ENCODE measurements at regions not wholly inside any gene's neighbourhood (a gene's known extent, or its start where the extent isn't known, plus 50 kb on each side); places are given as distances from the start of the nearest gene placed in this dataset.
"Not testable (repeated sequence)": the region's sequence is repeated elsewhere in the genome, so short reads cannot be mapped to it uniquely, and the experiment has no call there.

DNA sequence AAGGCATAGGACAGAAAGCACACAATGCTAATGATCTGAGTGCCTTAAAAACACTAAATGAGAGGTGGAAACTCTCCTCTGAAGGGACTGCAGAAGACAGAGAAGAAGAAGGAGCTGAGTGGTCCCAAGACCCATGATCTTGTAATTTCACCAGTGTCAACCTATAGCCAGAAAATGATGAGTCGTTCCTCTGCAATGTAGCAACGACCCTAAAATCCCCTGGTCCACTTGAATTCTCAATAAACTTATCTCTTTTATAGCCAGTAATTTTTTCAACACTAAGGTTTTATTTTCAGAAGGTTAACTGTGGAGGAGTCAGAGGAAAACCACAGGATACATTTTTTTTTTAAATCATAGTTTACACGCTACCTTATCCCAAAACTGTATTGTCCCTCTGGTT is 490.6 kb upstream of the MARCKS start:
- DNase-seq (ENCODE audit: low read depth in 1 of 2, low spot score in 1 of 2) = no peak
- Histone ChIP-seq H3K27me3 (no peaks in the 10 kb centered on the region), H3K4me3 (no peak overlapping the region), H3K9me3 (ENCODE audit: low read depth) (no peaks in the 10 kb centered on the region), H3K27ac (no peak overlapping the region), H3K36me3 (no peaks in the 10 kb centered on the region), H3K4me1 (ENCODE audit: low read depth) (peaks cover 11% of the 10 kb centered on the region)
- no peak for TF ChIP-seq CTCF (IDR thresholded peaks at IDR 0.05; ENCODE audit: low read depth, low read length)

- no peak for TF ChIP-seq CTCF (IDR thresholded peaks at IDR 0.05; ENCODE audit: low read depth, low read length)
- Histone ChIP-seq H3K36me3 (no peaks in the 10 kb centered on the region), H3K9me3 (ENCODE audit: low read depth) (no peaks in the 10 kb centered on the region), H3K4me1 (ENCODE audit: low read depth) (peaks cover 5% of the 10 kb centered on the region), H3K27ac (no peak overlapping the region), H3K4me3 (no peak overlapping the region), H3K27me3 (no peaks in the 10 kb centered on the region)
- no peak for DNase-seq (ENCODE audit: low read depth in 1 of 2, low spot score in 1 of 2)
These were observed 486.3 kb upstream of the MARCKS start for GRCh38 chr6:113370508-113371502.

- H3K27ac ChIP-seq; H3K36me3 ChIP-seq; H3K9me3 ChIP-seq (ENCODE audit: low read depth); H3K27me3 ChIP-seq; H3K4me1 ChIP-seq (ENCODE audit: low read depth); DNase-seq (ENCODE audit: low read depth in 1 of 2, low spot score in 1 of 2); H3K4me3 ChIP-seq: not testable (repeated sequence)
These were observed 481.7 kb upstream of the MARCKS start for GRCh38 chr6:113375466-113375865.

DNA sequence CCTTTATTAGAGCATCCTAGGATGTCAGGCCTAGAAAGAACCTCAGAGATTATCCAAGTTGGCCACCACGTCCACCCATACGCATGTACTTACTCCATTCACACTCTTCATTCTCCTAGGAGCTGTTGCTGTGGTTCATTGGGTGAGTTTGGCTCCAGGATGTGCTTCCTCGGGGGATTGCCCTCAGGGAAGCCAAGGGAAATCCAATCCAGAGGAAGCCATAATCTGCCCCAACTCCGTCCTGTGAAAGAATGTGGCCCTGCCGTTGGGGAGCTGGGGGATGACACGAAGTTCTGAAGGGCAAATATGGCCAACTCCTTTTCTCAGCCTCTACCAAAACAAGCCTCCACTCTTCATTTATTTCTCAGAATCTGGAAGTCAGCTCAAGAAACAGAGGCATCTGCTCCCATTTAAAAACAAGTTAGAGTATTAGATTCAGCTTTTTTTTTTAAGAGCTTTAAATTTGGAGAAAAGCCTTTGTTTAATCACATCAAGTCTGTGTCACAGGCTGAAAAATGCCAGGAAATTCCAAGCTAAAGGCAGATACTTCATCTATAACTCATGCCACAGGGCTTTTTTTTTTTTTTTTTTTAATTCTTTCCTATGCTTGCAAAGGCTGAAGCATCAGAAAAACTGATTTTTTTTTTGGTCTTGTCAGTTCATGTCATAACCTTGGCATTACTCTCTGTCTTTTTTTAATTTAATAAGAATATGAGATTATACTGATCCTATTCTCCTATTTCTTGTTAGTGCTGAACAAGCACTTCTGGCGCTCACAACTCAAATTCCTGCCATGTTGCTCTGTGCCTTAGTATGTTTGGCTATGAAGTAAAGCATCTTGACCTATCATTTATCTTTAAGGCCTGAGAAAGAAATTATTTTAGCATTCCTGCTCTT is 480.9 kb upstream of the MARCKS start:
- H3K27me3 ChIP-seq = no peaks in the 10 kb centered on the region
- H3K4me1 ChIP-seq (ENCODE audit: low read depth) = no peaks in the 10 kb centered on the region
- H3K4me3 ChIP-seq = no peak overlapping the region
- H3K9me3 ChIP-seq (ENCODE audit: low read depth) = no peaks in the 10 kb centered on the region
- DNase-seq (ENCODE audit: low read depth in 1 of 2, low spot score in 1 of 2) = peak in 1 of 2 donors; percentile 66
- H3K27ac ChIP-seq = no peak overlapping the region
- no peak for TF ChIP-seq CTCF (IDR thresholded peaks at IDR 0.05; ENCODE audit: low read depth, low read length)
- no peaks in the 10 kb centered on the region for H3K36me3 ChIP-seq

DNA sequence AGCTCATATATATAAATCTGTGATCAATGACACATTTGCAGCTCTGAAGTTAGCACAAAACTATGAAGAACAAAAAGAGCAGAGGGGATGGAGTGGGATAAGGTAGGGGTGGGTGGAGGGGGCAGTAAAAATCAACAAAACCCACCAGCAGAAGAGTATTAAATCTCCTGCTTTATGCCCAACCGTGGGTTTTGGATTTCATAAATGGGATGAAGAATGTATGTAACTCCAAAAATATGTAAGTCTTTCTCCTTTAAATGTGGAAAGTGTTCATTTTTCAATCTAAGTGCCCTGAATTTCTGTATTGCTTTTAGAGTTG is 480.3 kb upstream of the MARCKS start:
- no peak for TF ChIP-seq CTCF (IDR thresholded peaks at IDR 0.05; ENCODE audit: low read depth, low read length)
- DNase-seq (ENCODE audit: low read depth in 1 of 2, low spot score in 1 of 2) = no peak
- Histone ChIP-seq H3K27me3 (no peaks in the 10 kb centered on the region), H3K9me3 (ENCODE audit: low read depth) (no peaks in the 10 kb centered on the region), H3K36me3 (no peaks in the 10 kb centered on the region), H3K4me3 (no peak overlapping the region), H3K4me1 (ENCODE audit: low read depth) (no peaks in the 10 kb centered on the region), H3K27ac (no peak overlapping the region)
